ENCODE measurements at regions not wholly inside any gene's neighbourhood (a gene's known extent, or its start where the extent isn't known, plus 50 kb on each side); places are given as distances from the start of the nearest gene placed in this dataset.

DNA sequence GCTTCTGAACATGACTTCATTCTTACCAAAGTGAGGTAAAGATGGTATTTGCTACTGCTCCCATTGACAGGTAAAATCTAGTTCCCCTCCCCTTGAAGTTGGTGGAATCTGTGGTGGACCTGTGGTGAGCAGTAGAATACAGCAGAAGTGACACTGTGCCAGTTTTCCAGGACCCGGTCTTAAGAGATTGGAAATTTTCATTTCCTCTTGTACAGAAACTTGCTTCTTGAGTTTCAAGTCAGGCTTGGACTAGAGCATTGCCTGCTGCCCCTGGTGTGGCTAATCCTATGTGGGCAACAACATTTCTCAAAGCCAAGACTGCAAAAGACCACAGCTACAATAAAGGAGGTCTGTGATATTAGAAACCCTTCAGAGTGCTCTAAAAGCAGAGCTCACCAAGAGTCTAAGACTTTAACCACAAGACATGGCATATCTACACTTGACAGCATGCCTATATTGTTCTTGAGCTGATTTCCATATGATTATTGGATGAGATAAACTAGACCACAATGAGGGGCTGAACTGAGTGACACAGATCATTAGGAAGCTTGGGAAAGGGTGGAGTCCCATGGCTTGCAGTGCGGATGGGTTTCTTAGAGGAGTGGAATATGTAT, 458.1 kb downstream of the BCL11A start:
- TF ChIP-seq, protein P1, sequence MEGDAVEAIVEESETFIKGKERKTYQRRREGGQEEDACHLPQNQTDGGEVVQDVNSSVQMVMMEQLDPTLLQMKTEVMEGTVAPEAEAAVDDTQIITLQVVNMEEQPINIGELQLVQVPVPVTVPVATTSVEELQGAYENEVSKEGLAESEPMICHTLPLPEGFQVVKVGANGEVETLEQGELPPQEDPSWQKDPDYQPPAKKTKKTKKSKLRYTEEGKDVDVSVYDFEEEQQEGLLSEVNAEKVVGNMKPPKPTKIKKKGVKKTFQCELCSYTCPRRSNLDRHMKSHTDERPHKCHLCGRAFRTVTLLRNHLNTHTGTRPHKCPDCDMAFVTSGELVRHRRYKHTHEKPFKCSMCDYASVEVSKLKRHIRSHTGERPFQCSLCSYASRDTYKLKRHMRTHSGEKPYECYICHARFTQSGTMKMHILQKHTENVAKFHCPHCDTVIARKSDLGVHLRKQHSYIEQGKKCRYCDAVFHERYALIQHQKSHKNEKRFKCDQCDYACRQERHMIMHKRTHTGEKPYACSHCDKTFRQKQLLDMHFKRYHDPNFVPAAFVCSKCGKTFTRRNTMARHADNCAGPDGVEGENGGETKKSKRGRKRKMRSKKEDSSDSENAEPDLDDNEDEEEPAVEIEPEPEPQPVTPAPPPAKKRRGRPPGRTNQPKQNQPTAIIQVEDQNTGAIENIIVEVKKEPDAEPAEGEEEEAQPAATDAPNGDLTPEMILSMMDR (conservative IDR thresholded peaks at IDR 0.05; ENCODE audit: low read length), result no peak
- no peak for DNase-seq (ENCODE audit: low read depth)
- H3K4me3 ChIP-seq (ENCODE audit: low read length), result no peak overlapping the region

DNA sequence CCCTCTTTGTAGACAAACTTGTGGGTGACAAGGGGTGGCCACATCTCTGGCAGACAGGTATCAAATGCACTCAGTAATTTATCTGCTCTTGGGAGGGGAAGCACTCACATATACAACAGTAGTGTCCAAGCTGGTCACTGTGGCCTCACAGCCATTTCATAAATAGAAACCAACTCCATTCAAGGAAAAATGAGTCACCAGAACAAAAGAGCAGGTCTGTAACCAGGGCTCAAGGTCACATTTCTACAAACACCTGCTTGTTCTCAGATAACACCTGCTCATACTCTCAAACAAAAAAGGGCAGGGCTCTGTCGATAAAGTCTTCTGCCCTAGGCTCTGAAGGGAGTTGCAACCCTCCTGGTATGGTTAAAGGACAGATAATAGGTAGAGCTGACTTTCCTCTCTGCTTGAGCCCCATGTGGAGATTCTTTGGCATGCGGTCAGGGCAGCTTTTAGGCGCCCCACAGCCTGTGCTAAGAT, 459.0 kb downstream of the BCL11A start:
- no peak for DNase-seq (ENCODE audit: low read depth)
- H3K4me3 ChIP-seq (ENCODE audit: low read length), result no peak overlapping the region
- TF ChIP-seq, protein P1 (conservative IDR thresholded peaks at IDR 0.05; ENCODE audit: low read length), result no peak

DNA sequence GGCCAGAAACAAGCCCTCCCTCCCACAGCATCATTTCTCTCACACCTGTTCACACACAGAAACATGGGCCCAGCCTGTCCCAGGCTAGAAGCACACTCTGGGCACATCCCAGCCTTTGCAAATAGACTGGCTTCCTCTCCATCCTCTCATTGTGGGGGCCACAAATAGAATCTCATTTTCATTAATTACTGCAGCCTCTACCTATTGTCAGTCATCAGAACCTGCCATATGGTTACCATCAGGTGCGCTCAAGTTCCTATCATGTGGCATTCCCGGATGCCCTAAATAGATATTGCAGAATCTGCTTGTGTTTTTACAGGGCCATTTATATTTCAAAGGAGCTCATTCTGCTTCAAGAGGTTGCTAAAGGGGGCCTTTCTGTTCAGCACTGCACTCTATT, 460.7 kb downstream of the BCL11A start:
- TF ChIP-seq, protein P1 (conservative IDR thresholded peaks at IDR 0.05; ENCODE audit: low read length), result no peak
- H3K4me3 ChIP-seq (ENCODE audit: low read length), result no peak overlapping the region
- no peak for DNase-seq (ENCODE audit: low read depth)

DNA sequence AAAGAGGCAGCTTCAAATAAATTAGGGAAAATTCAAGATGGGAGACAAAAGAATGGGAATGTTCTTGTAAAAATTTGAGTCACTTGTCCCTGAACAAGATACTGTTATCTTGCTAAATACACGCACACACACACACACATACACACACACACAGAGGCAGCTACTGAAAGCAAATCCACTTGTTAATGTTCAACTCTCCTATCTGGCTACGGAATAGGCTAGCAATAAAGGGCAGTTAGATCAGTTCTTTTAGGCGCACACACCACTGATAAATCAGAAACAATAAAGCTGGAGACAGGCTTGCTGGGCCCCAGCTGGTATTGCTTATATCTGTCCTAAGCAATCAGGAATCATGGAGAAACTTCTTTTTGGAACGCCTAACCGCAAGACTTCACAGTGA, 461.6 kb downstream of the BCL11A start:
- TF ChIP-seq, protein P1 (conservative IDR thresholded peaks at IDR 0.05; ENCODE audit: low read length), result no peak
- DNase-seq (ENCODE audit: low read depth), result no peak
- H3K4me3 ChIP-seq (ENCODE audit: low read length), result no peak overlapping the region

DNA sequence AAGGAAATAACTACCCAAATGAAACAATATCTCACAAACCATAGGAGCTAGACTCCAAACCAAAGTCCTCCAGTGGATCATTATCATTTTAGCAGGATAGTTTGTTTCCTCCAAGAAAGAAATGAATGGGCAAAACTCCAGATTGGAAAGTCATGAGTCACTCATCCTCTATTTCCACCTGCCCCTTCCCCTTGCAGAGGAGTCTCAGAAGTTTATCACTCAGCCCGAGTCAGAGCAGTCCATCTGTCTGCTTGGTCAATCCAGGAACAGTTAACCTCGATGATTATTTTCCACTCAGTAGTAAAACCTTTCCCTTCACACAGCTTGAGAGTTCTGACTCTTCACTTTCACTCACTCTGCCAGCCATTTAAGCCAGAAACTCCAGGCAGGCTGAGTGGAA, 462.2 kb downstream of the BCL11A start:
- H3K4me3 ChIP-seq (ENCODE audit: low read length), result no peak overlapping the region
- no peak for DNase-seq (ENCODE audit: low read depth)
- TF ChIP-seq, protein P1 (conservative IDR thresholded peaks at IDR 0.05; ENCODE audit: low read length), result no peak

DNA sequence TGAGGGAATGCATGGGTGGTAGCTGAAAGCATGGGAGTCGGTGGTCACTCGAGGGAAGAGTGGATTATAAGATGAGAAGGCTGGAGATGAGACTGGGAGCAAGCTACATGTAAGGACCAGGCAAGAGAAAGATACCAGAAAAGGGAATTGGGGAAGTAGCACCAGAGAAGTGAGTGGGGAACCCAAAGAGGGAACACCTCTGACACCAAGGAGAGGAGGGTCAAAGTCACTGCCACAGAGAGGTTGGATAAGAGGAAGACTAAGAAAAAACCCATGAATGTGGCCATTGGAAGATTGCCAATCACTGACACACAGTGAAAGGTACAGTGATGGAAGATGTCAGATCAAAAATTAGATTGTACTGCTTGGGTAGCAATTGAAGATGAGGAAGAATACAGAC, 473.9 kb downstream of the BCL11A start:
- TF ChIP-seq, protein P1 (conservative IDR thresholded peaks at IDR 0.05; ENCODE audit: low read length), result no peak
- H3K4me3 ChIP-seq (ENCODE audit: low read length), result no peak overlapping the region
- DNase-seq (ENCODE audit: low read depth), result no peak

DNA sequence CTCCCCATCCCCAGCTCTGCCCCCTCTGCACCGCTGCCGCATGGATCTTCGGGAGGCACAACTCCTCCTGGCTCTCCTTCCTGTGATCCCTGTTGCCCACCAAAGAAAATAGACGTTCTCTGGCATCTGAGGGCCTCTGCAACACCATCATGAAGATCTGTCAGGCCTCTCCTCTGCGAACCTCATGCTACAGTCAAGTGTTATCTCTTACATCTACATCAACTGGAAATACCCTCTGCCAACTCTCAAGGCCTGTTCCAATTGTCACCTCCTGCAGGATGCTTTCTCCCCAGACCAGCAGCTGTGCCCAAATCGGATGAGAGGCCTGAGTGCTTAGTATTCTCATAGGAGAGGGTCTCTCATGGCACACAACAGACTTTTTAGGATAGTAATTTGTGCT, 478.4 kb downstream of the BCL11A start:
- DNase-seq (ENCODE audit: low read depth), result no peak
- TF ChIP-seq, protein P1 (conservative IDR thresholded peaks at IDR 0.05; ENCODE audit: low read length), result no peak
- H3K4me3 ChIP-seq (ENCODE audit: low read length), result no peak overlapping the region
